MM.1S (cell line): ENCODE measurements at regions not wholly inside any gene's neighbourhood (a gene's known extent, or its start where the extent isn't known, plus 50 kb on each side); places are given as distances from the start of the nearest gene placed in this dataset.

Experiments
- EZH2 ChIP-seq: fragments of 300-600 bp; sonication (generic); optimal IDR thresholded peaks from 2 replicates; pipeline ENCODE3; 2017; ENCODE audit warnings: low read depth, mild to moderate bottlenecking, antibody characterized with exemption, low read length, mixed read lengths
- EZH2phosphoT487 ChIP-seq: fragments of 300-600 bp; sonication (generic); IDR thresholded peaks from 2 replicates; pipeline ENCODE4 v1.6.1; 2018; ENCODE audit warnings: antibody characterized with exemption, low read length
- TF ChIP-seq, protein P1 (sequence below): fragments of 300-600 bp; sonication (generic); IDR thresholded peaks from 2 replicates; pipeline ENCODE4 v1.5.1; 2016; ENCODE audit warnings: antibody characterized with exemption, low read length, mixed read lengths

- TF ChIP-seq EZH2 (peak; percentile 33), EZH2phosphoT487 (no peak)
- TF ChIP-seq, protein P1, sequence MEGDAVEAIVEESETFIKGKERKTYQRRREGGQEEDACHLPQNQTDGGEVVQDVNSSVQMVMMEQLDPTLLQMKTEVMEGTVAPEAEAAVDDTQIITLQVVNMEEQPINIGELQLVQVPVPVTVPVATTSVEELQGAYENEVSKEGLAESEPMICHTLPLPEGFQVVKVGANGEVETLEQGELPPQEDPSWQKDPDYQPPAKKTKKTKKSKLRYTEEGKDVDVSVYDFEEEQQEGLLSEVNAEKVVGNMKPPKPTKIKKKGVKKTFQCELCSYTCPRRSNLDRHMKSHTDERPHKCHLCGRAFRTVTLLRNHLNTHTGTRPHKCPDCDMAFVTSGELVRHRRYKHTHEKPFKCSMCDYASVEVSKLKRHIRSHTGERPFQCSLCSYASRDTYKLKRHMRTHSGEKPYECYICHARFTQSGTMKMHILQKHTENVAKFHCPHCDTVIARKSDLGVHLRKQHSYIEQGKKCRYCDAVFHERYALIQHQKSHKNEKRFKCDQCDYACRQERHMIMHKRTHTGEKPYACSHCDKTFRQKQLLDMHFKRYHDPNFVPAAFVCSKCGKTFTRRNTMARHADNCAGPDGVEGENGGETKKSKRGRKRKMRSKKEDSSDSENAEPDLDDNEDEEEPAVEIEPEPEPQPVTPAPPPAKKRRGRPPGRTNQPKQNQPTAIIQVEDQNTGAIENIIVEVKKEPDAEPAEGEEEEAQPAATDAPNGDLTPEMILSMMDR = no peak
Measured at GRCh38 chr22:44395118-44396005, 82.6 kb upstream of the SHISAL1 start.
